DOHH2 (cell line): ENCODE measurements at regions not wholly inside any gene's neighbourhood (a gene's known extent, or its start where the extent isn't known, plus 50 kb on each side); places are given as distances from the start of the nearest gene placed in this dataset.

Experiments used
- H3F3A ChIP-seq: fragments of 200-600 bp; sonication (generic), shearing (Covaris generic); 2 replicates; pipeline ENCODE4 v1.6.0; 2016; ENCODE audit warnings: antibody characterized with exemption, mild to moderate bottlenecking; ENCODE audit not compliant: control insufficient read depth, insufficient read depth
- H3K27ac ChIP-seq: fragments of 200-600 bp; sonication (generic); 2 replicates; pipeline ENCODE4 v1.5.1; 2014; ENCODE audit warnings: low read depth, mild to moderate bottlenecking, low read length, moderate library complexity
- H3K27me3 ChIP-seq: fragments of 200-600 bp; sonication (generic); 2 replicates; pipeline ENCODE4 v1.6.1; 2014; ENCODE audit warnings: mild to moderate bottlenecking, low read length, mixed read lengths; ENCODE audit not compliant: control insufficient read depth
- H3K36me3 ChIP-seq: fragments of 200-600 bp; sonication (generic); 2 replicates; pipeline ENCODE4 v1.6.1; 2014; ENCODE audit warnings: mild to moderate bottlenecking, low read length, moderate library complexity, mixed read lengths; ENCODE audit not compliant: control insufficient read depth
- H3K4me1 ChIP-seq: fragments of 200-600 bp; sonication (generic); 2 replicates; pipeline ENCODE4 v1.6.1; 2014; ENCODE audit warnings: mild to moderate bottlenecking, low read length, mixed read lengths; ENCODE audit not compliant: control insufficient read depth
- H3K4me2 ChIP-seq: fragments of 200-600 bp; sonication (generic); 2 replicates; pipeline ENCODE4 v1.6.0; 2014; ENCODE audit warnings: mild to moderate bottlenecking, low read length, moderate library complexity
- H3K4me3 ChIP-seq: fragments of 200-600 bp; sonication (generic); 2 replicates; pipeline ENCODE4 v1.5.1; 2014; ENCODE audit warnings: mild to moderate bottlenecking, low read length, mixed read lengths
- H3K79me2 ChIP-seq: fragments of 200-600 bp; sonication (generic); 2 replicates; pipeline ENCODE4 v1.6.1; 2014; ENCODE audit warnings: mild to moderate bottlenecking, low read length, mixed read lengths; ENCODE audit not compliant: control insufficient read depth
- H3K9me2 ChIP-seq: fragments of 200-600 bp; sonication (generic); replicated peaks from 2 replicates; pipeline ENCODE4 v1.6.1; 2014; ENCODE audit warnings: mild to moderate bottlenecking, low read length, mixed read lengths; ENCODE audit not compliant: control insufficient read depth
- H3K9me3 ChIP-seq: fragments of 200-600 bp; sonication (generic); 2 replicates; pipeline ENCODE4 v1.6.1; 2014; ENCODE audit warnings: antibody characterized with exemption, low read length, mixed read lengths; ENCODE audit not compliant: control insufficient read depth, insufficient read depth
- H4K20me1 ChIP-seq: fragments of 200-600 bp; sonication (generic); 2 replicates; pipeline ENCODE4 v1.6.0; 2014; ENCODE audit warnings: low read depth, mild to moderate bottlenecking, antibody characterized with exemption, low read length, moderate library complexity; ENCODE audit not compliant: control insufficient read depth, insufficient read depth
- EZH2phosphoT487 ChIP-seq: fragments of 200-600 bp; sonication (generic); IDR thresholded peaks from 2 replicates; pipeline ENCODE4 v1.6.1; 2017; ENCODE audit warnings: borderline replicate concordance, mild to moderate bottlenecking, antibody characterized with exemption, low read length, moderate library complexity, mixed read lengths
- TF ChIP-seq, protein P1 (sequence below): fragments of 200-600 bp; sonication (generic); IDR thresholded peaks from one replicate; pipeline ENCODE4 v1.5.1; 2014; ENCODE audit warnings: antibody characterized with exemption, mild to moderate bottlenecking, low read depth, low read length; ENCODE audit not compliant: poor library complexity, severe bottlenecking

DNA sequence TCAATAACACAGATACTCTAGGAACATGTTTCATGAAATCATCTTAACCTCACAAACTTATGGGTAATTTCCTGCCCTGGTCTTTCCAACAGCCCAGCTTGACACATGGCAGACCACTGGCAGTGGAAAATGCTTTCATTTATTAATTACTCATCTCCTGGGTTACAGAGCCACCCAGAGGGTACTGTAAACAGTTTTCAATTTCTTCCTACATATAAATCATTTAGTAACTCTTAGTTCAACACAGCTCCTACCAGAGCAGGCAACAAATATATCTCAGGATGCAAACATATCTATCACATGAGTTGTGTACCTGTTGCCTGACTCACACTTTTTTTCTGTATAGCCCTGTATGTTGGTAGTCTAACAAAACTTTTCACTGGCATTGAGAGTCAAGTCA is 99.2 kb upstream of the VRK2 start:
- no peaks in the 10 kb centered on the region for H4K20me1 ChIP-seq
- no peaks in the 10 kb centered on the region for H3K4me1 ChIP-seq
- H3K4me2 ChIP-seq, result no peak overlapping the region
- H3K4me3 ChIP-seq, result no peak overlapping the region
- no peaks in the 10 kb centered on the region for H3K36me3 ChIP-seq
- H3K79me2 ChIP-seq, result no peaks in the 10 kb centered on the region
- no peaks in the 10 kb centered on the region for H3K9me3 ChIP-seq
- H3K27me3 ChIP-seq, result no peaks in the 10 kb centered on the region
- TF ChIP-seq, protein P1, sequence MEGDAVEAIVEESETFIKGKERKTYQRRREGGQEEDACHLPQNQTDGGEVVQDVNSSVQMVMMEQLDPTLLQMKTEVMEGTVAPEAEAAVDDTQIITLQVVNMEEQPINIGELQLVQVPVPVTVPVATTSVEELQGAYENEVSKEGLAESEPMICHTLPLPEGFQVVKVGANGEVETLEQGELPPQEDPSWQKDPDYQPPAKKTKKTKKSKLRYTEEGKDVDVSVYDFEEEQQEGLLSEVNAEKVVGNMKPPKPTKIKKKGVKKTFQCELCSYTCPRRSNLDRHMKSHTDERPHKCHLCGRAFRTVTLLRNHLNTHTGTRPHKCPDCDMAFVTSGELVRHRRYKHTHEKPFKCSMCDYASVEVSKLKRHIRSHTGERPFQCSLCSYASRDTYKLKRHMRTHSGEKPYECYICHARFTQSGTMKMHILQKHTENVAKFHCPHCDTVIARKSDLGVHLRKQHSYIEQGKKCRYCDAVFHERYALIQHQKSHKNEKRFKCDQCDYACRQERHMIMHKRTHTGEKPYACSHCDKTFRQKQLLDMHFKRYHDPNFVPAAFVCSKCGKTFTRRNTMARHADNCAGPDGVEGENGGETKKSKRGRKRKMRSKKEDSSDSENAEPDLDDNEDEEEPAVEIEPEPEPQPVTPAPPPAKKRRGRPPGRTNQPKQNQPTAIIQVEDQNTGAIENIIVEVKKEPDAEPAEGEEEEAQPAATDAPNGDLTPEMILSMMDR, result no peak
- no peak for TF ChIP-seq EZH2phosphoT487
- no peaks in the 10 kb centered on the region for H3F3A ChIP-seq
- no peak overlapping the region for H3K27ac ChIP-seq
- H3K9me2 ChIP-seq, result no peaks in the 10 kb centered on the region

DNA sequence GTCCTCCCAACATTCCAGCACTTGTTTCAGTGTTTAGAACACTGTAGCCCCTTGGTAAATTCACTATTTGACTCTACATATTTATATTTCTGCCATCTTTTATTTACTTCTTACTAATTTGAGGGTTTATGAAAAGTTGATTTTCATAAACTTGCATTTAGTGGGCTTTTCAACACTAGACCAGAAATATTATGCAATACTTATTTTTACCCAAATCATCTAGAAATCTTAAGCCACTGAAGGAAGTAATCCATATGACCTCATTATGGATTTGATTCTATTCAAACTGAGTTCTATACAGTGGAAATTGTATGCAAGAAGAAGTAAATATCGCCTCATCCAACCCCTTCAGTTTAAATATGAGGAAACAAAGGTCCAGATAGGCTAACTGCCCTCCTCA is 92.6 kb upstream of the VRK2 start:
- no peak overlapping the region for H3K27ac ChIP-seq
- TF ChIP-seq, protein P1, result no peak
- TF ChIP-seq EZH2phosphoT487, result no peak
- no peak overlapping the region for H3K4me3 ChIP-seq
- no peaks in the 10 kb centered on the region for H3K79me2 ChIP-seq
- H3K27me3 ChIP-seq, result no peaks in the 10 kb centered on the region
- H3K36me3 ChIP-seq, result no peaks in the 10 kb centered on the region
- H3K9me2 ChIP-seq, result no peaks in the 10 kb centered on the region
- no peaks in the 10 kb centered on the region for H3K9me3 ChIP-seq
- no peaks in the 10 kb centered on the region for H4K20me1 ChIP-seq
- no peaks in the 10 kb centered on the region for H3F3A ChIP-seq
- no peaks in the 10 kb centered on the region for H3K4me1 ChIP-seq
- no peak overlapping the region for H3K4me2 ChIP-seq

- no peaks in the 10 kb centered on the region for H3K27me3 ChIP-seq
- no peak overlapping the region for H3K27ac ChIP-seq
- TF ChIP-seq, protein P1, result no peak
- TF ChIP-seq EZH2phosphoT487, result no peak
These were observed 89.4 kb upstream of the VRK2 start for GRCh38 chr2:57957238-57957637.

GRCh38 chr2:57959390-57959789 is 87.2 kb upstream of the VRK2 start:
- H3K4me1 ChIP-seq, result no peaks in the 10 kb centered on the region
- no peak overlapping the region for H3K27ac ChIP-seq
- no peak overlapping the region for H3K4me2 ChIP-seq
- H4K20me1 ChIP-seq, result no peaks in the 10 kb centered on the region
- no peaks in the 10 kb centered on the region for H3K9me3 ChIP-seq
- H3K4me3 ChIP-seq, result no peak overlapping the region
- no peaks in the 10 kb centered on the region for H3K27me3 ChIP-seq
- no peaks in the 10 kb centered on the region for H3K9me2 ChIP-seq
- H3F3A ChIP-seq, result no peaks in the 10 kb centered on the region
- H3K79me2 ChIP-seq, result no peaks in the 10 kb centered on the region
- no peaks in the 10 kb centered on the region for H3K36me3 ChIP-seq
- TF ChIP-seq EZH2phosphoT487, result no peak
- TF ChIP-seq, protein P1, result no peak

More at GRCh38 chr2:57957238-57957637, 89.4 kb upstream of the VRK2 start:
- H3K4me3 ChIP-seq, result no peak overlapping the region
- no peaks in the 10 kb centered on the region for H4K20me1 ChIP-seq
- no peaks in the 10 kb centered on the region for H3F3A ChIP-seq
- H3K9me3 ChIP-seq, result no peaks in the 10 kb centered on the region
- no peak overlapping the region for H3K4me2 ChIP-seq
- H3K9me2 ChIP-seq, result no peaks in the 10 kb centered on the region
- no peaks in the 10 kb centered on the region for H3K36me3 ChIP-seq
- H3K79me2 ChIP-seq, result no peaks in the 10 kb centered on the region
- H3K4me1 ChIP-seq, result no peaks in the 10 kb centered on the region
